AG09309 (cell line): ENCODE measurements at regions not wholly inside any gene's neighbourhood (a gene's known extent, or its start where the extent isn't known, plus 50 kb on each side); places are given as distances from the start of the nearest gene placed in this dataset.

Experiments used
- DNase-seq: peaks from one replicate; pipeline ENCODE4 v3.0.0-alpha.2; 2010; ENCODE audit warnings: low read depth
- H3K4me3 ChIP-seq: 2 replicates; pipeline ENCODE4 v1.5.1; 2011; ENCODE audit warnings: mild to moderate bottlenecking, low read depth, low read length, moderate library complexity; ENCODE audit not compliant: control insufficient read depth
- CTCF ChIP-seq: IDR thresholded peaks from 2 replicates; pipeline ENCODE4 v1.5.1; 2011; ENCODE audit warnings: mild to moderate bottlenecking, low read depth, low read length, inconsistent platforms; ENCODE audit not compliant: insufficient read depth, control insufficient read depth; ENCODE audit errors: missing control alignments

DNA sequence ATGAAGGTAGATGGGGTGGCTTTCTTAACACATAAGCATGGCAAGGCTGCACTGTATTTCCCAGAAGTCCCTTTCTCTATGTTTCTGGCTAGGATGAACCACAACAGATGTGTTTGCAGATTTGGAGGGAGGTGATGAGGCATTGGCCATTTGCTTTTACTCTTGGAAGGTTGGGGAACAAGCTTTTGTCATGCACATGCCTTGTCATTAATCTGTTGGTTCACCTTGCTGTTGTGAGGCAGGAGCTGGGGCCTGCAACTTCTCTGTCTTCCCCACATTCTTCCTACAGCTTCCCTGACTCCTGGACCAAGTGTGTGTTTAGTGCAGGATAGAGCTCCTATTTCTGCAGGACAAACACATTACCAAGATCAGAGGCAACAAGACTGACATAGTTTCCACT, 326.2 kb upstream of the SPTLC3 start:
- no peak overlapping the region for H3K4me3 ChIP-seq
- no peak for TF ChIP-seq CTCF
- DNase-seq, result no peak

GRCh38 chr20:12687476-12687875, 321.3 kb upstream of the SPTLC3 start:
- DNase-seq, result no peak
- H3K4me3 ChIP-seq, result no peak overlapping the region
- no peak for TF ChIP-seq CTCF

DNA sequence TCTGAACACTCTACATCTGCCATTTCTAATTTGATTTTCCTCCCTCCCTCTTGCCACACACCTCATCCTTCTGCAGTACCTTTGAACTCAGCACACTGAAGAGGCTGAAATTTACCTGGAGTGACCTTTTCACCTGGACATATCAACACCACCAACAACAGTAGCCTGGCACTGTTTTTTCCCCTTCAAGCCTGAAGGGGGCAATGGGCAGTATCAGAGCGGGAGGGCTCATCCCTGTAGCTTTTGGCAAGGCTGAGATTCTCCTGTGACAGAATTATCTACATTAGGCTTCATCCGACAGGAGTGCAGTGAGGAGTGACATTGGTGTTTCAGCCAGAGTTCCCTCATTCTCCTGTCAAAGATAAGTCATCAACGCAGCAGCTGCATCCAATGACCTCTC, 312.8 kb upstream of the SPTLC3 start:
- no peak overlapping the region for H3K4me3 ChIP-seq
- no peak for DNase-seq
- TF ChIP-seq CTCF, result no peak

- no peak for TF ChIP-seq CTCF
- no peak for DNase-seq
- no peak overlapping the region for H3K4me3 ChIP-seq
These were observed 310.0 kb upstream of the SPTLC3 start for GRCh38 chr20:12698817-12699216.

- no peak overlapping the region for H3K4me3 ChIP-seq
- TF ChIP-seq CTCF, result no peak
- DNase-seq, result no peak
These were observed 309.2 kb upstream of the SPTLC3 start for GRCh38 chr20:12699374-12700228.

- no peak for DNase-seq
- no peak overlapping the region for H3K4me3 ChIP-seq
- TF ChIP-seq CTCF, result no peak
These were observed 308.1 kb upstream of the SPTLC3 start for GRCh38 chr20:12700701-12701100.
